Prostate gland (tissue), 2 donors: ENCODE measurements at regions not wholly inside any gene's neighbourhood (a gene's known extent, or its start where the extent isn't known, plus 50 kb on each side); places are given as distances from the start of the nearest gene placed in this dataset.

ENCODE experiments used
- DNase-seq: peaks from one replicate; pipeline ENCODE4 v3.0.0-alpha.2; 2019; ENCODE audit warnings: low spot score
- H3K27ac ChIP-seq, 2 donors: fragments of 200-600 bp; sonication (generic); 2 replicates each; pipeline ENCODE4 v1.5.1; 2017 to 2019
- H3K27me3 ChIP-seq: fragments of 200-600 bp; sonication (generic); replicated peaks from 2 replicates; pipeline ENCODE4 v1.5.1; 2019; ENCODE audit not compliant: insufficient read depth
- H3K36me3 ChIP-seq, 2 donors: fragments of 200-600 bp; sonication (generic); 1 replicate in 1 of 2; 2 replicates in 1 of 2; pipeline versions ENCODE4 v1.5.1 to v1.8.1; 2017 to 2019
- H3K4me1 ChIP-seq: fragments of 200-600 bp; sonication (generic); replicated peaks from 2 replicates; pipeline ENCODE4 v1.5.1; 2019
- H3K4me3 ChIP-seq, 2 donors: fragments of 200-600 bp; sonication (generic); 2 replicates each; pipeline ENCODE4 v1.5.1; 2017 to 2019
- H3K9me3 ChIP-seq: fragments of 200-600 bp; sonication (generic); 2 replicates; pipeline ENCODE4 v1.5.1; 2017
- POLR2A ChIP-seq: fragments of 450-650 bp; IDR thresholded peaks from one replicate; pipeline ENCODE4 v1.6.1; 2016; ENCODE audit warnings: antibody characterized with exemption, mild to moderate bottlenecking
- POLR2AphosphoS5 ChIP-seq: sonication (generic); formaldehyde crosslinking; IDR thresholded peaks from one replicate; pipeline ENCODE4 v1.6.1; 2017; ENCODE audit warnings: antibody characterized with exemption
- WGBS: methylation state at CpG from one replicate; pipeline ENCODE4 v1.1.5; 2018; 5-methylcytosine and 5-hydroxymethylcytosine counted together
- intact Hi-C: fragments of 100-400 bp; cut with DNase I; formaldehyde crosslinking; loops from one replicate; pipeline ENCODE4 v1.14.2; 2022
- TF ChIP-seq, protein P1 (sequence below), 4 experiments: fragments of 200-600 bp in 2 of 4; fragments of 450-650 bp in 2 of 4; sonication (generic) in 2 of 4; IDR thresholded peaks; 1 replicate in 3 of 4; 2 replicates in 1 of 4; pipeline ENCODE4 v1.5.1; 2016 to 2019; ENCODE audit warnings: antibody characterized with exemption in 4 of 4, mild to moderate bottlenecking in 2 of 4, moderate library complexity in 2 of 4

DNA sequence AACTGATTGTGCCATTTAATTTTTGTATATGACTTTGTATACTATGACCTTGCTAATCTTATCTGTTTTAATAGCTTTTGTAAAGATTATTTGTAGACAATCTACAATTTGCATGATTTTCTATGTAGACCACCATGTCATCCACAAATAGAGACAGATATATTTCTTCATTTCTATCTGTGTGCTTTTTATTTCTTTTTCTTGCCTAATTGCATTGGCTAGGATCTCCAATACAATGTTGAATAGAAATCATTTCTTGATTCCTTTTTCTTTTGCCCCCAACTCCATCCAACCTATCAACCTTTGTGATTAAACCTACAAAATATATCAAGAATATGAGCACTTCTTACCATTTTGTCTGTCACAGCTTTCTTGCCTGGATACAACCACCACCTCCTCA is 232.6 kb upstream of the POU3F1 start:
- Histone ChIP-seq H3K36me3 (no peaks in the 10 kb centered on the region), H3K4me1 (no peaks in the 10 kb centered on the region), H3K9me3 (no peaks in the 10 kb centered on the region), H3K27ac (no peak overlapping the region), H3K4me3 (no peak overlapping the region), H3K27me3 (no peaks in the 10 kb centered on the region)
- intact Hi-C loops: no loop called here
- DNase-seq: no peak
- TF ChIP-seq POLR2A: no peak
- TF ChIP-seq, protein P1, sequence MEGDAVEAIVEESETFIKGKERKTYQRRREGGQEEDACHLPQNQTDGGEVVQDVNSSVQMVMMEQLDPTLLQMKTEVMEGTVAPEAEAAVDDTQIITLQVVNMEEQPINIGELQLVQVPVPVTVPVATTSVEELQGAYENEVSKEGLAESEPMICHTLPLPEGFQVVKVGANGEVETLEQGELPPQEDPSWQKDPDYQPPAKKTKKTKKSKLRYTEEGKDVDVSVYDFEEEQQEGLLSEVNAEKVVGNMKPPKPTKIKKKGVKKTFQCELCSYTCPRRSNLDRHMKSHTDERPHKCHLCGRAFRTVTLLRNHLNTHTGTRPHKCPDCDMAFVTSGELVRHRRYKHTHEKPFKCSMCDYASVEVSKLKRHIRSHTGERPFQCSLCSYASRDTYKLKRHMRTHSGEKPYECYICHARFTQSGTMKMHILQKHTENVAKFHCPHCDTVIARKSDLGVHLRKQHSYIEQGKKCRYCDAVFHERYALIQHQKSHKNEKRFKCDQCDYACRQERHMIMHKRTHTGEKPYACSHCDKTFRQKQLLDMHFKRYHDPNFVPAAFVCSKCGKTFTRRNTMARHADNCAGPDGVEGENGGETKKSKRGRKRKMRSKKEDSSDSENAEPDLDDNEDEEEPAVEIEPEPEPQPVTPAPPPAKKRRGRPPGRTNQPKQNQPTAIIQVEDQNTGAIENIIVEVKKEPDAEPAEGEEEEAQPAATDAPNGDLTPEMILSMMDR (IDR thresholded peaks at IDR 0.05): no peak
- no peak for TF ChIP-seq POLR2AphosphoS5

DNA sequence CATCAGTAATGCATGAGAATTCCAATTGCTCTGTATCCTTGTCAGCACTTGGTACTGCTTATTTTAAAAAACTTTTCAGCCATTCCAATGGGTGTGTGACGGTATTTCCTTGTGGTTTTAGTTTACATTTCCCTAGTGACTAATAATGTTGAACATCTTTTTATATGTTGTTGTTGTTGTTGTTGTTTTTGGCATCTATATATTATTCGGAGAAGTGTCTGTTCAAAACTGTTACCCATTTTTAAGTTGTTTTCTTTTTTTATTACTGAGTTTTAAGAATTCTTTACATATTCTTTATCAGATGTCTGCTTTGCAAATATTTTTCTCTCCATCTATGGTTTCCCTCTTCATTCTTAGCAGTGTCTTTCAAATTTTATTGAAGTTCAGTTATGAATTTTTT is 231.1 kb upstream of the POU3F1 start:
- intact Hi-C loops: no loop called here
- no peak overlapping the region for H3K27ac ChIP-seq

DNA sequence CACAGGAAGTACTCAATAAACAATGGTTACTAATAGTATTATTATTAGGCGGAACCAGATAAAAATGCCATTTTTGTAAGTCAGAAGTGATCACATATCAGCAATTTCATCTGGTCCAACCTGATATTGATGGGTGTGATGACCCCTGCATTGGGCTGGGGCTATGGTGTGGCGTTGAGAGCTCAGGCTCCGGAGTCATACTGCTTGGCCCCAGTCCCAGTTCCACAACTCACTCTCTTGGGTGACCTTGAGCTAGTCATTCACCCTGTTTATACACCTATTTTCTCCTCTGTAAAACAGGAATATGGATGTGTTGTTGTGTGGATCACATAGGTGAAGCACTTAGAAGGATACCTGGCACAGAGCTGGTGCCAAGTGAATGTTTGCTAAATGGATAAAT is 229.4 kb upstream of the POU3F1 start:
- H3K36me3 ChIP-seq: no peaks in the 10 kb centered on the region
- no peak overlapping the region for H3K27ac ChIP-seq
- DNase-seq: no peak
- intact Hi-C loops: no loop called here
- no peaks in the 10 kb centered on the region for H3K4me1 ChIP-seq
- WGBS: 85% methylated on average over 3 of the region's 3 CpGs
- no peak overlapping the region for H3K4me3 ChIP-seq
- H3K27me3 ChIP-seq: peaks cover 3% of the 10 kb centered on the region
- TF ChIP-seq, protein P1 (IDR thresholded peaks at IDR 0.05): no peak
- no peak for TF ChIP-seq POLR2AphosphoS5
- no peaks in the 10 kb centered on the region for H3K9me3 ChIP-seq

More for the DNA sequence above, 231.1 kb upstream of the POU3F1 start:
- TF ChIP-seq, protein P1 (IDR thresholded peaks at IDR 0.05): no peak
- TF ChIP-seq POLR2A (no peak), POLR2AphosphoS5 (no peak)
- WGBS: 90% methylated on average over 2 of the region's 2 CpGs
- DNase-seq: no peak
- H3K27me3 ChIP-seq: no peaks in the 10 kb centered on the region
- H3K9me3 ChIP-seq: no peaks in the 10 kb centered on the region
- no peaks in the 10 kb centered on the region for H3K4me1 ChIP-seq
- no peak overlapping the region for H3K4me3 ChIP-seq
- H3K36me3 ChIP-seq: no peaks in the 10 kb centered on the region

DNA sequence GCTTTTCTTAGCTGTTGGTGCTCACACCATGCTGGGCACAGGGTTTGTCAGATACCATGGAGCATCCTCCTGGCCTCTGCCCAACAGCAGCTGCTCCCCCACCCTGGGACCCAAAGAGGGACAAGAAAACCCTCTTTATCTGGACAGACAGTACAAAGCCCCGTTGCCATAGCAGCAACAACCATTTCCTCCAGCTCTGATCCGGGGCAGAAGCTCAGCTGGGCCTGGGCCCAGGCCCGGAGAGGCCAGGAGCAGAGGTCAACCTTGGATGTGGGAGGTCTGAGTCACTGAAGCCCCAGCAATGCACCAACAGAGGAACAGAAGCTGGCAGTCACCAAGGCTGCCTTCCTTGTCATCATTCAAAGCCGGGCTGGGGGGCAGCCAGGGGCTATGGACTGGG is 228.4 kb upstream of the POU3F1 start:
- H3K36me3 ChIP-seq: no peaks in the 10 kb centered on the region
- WGBS: 59% methylated on average over 4 of the region's 4 CpGs
- H3K9me3 ChIP-seq: no peaks in the 10 kb centered on the region
- TF ChIP-seq, protein P1 (IDR thresholded peaks at IDR 0.05): no peak
- TF ChIP-seq POLR2A: no peak
- TF ChIP-seq POLR2AphosphoS5: no peak
- H3K27me3 ChIP-seq: peaks cover 3% of the 10 kb centered on the region
- no peak overlapping the region for H3K4me3 ChIP-seq
- no peak for DNase-seq
- intact Hi-C loops: no loop called here
- no peaks in the 10 kb centered on the region for H3K4me1 ChIP-seq
- H3K27ac ChIP-seq: no peak overlapping the region

DNA sequence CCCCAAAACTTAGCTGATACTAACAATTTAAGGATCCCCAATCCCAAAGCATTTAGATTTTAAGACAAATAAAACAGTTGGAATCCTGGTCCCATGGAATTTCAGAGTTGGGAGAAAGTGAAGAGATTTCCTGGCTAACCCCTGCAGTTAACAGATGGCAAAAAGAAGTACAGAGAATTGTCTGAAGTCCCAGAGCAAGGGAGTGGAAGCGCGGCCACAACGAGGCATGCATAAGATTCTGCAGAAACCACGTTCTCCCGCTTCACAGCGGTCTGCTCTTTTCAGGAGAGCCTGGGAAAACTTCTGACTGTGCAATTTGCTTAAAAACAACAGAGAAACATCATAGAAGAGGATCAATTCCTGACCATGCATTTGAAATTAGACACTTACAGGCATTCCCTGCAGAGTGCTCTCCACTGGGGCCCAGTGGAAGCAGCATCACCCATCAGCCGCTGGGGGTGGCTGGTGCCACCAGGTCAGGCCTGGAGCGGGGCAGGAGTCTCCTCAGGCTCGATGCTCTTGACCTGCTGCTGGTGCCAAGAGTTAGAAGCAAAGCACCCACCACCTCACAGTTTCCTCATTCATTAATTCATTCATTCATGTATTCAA is 226.7 kb upstream of the POU3F1 start:
- Histone ChIP-seq H3K9me3 (no peaks in the 10 kb centered on the region), H3K4me3 (no peak overlapping the region), H3K4me1 (no peaks in the 10 kb centered on the region), H3K27me3 (peaks cover 3% of the 10 kb centered on the region), H3K36me3 (no peaks in the 10 kb centered on the region), H3K27ac (no peak overlapping the region)
- no peak for DNase-seq
- TF ChIP-seq POLR2AphosphoS5: no peak
- WGBS: 77% methylated on average over 9 of the region's 9 CpGs
- intact Hi-C loops: no loop called here
